ENCODE measurements at regions not wholly inside any gene's neighbourhood (a gene's known extent, or its start where the extent isn't known, plus 50 kb on each side); places are given as distances from the start of the nearest gene placed in this dataset.

GRCh38 chr9:107863396-107863795 is 373.8 kb upstream of the KLF4 start (continued):
- TF ChIP-seq IRF9 (CRISPR knock-in tag; IDR thresholded peaks at IDR 0.05; ENCODE audit: borderline replicate concordance) (no peak), ZNF7 (CRISPR knock-in tag; IDR thresholded peaks at IDR 0.05) (no peak), HDAC6 (IDR thresholded peaks at IDR 0.05; ENCODE audit: low read depth, low read length) (no peak), GLI4 (CRISPR knock-in tag; IDR thresholded peaks at IDR 0.05; ENCODE audit: borderline replicate concordance) (no peak), IKZF4 (CRISPR knock-in tag; IDR thresholded peaks at IDR 0.05; ENCODE audit: borderline replicate concordance, low read depth, not compliant biosample characterization) (no peak), ZC3H13 (CRISPR knock-in tag; IDR thresholded peaks at IDR 0.05) (no peak), YY1 (IDR thresholded peaks at IDR 0.05; ENCODE audit: insufficient read depth, insufficient replicate concordance, low read depth, low read length) (no peak), RAD51 (IDR thresholded peaks at IDR 0.05; ENCODE audit: borderline replicate concordance) (no peak)

GRCh38 chr9:107862881-107863280 is 373.3 kb upstream of the KLF4 start:
- Histone ChIP-seq H3K79me2 (ENCODE audit: insufficient read depth, low read length) (no peaks in the 10 kb centered on the region), H4K20me1 (ENCODE audit: insufficient read depth, low read length) (no peaks in the 10 kb centered on the region), H3K4me2 (ENCODE audit: low read depth, low read length) (no peak overlapping the region), H3K4me3 (replicated peaks in 1 of 3; ENCODE audit: insufficient read depth in 1 of 3, low read depth in 2 of 3, low read length in 3 of 3) (no peak overlapping the region), H2AFZ (ENCODE audit: low read length) (no peak overlapping the region), H3K27me3 (ENCODE audit: control insufficient read depth in 1 of 2, insufficient read depth in 2 of 2, low read length in 2 of 2) (no peaks in the 10 kb centered on the region), H3K9me3 (ENCODE audit: low read length) (no peaks in the 10 kb centered on the region), H3K27ac (ENCODE audit: extremely low read length, insufficient read depth, low read length) (no peak overlapping the region), H3K4me1 (ENCODE audit: insufficient read depth, low read length) (no peaks in the 10 kb centered on the region), H3K9ac (ENCODE audit: insufficient read depth, low read depth, low read length) (no peak overlapping the region), H3K36me3 (replicated peaks in 1 of 2; ENCODE audit: control insufficient read depth in 1 of 2, insufficient read depth in 2 of 2, low read length in 2 of 2) (no peaks in the 10 kb centered on the region)
- ATAC-seq (no peak), FAIRE-seq (no peak), DNase-seq (ENCODE audit: low spot score) (no peak)
- ChIA-PET CTCF (ENCODE audit: low intra/inter-chr PET ratio, low total read pairs) (no interaction called here), POLR2A (no interaction called here)
- in situ Hi-C loops (cut with HindIII; ENCODE audit: extremely low pct_ligation_motif_present, low pct_unique_long_range_greater_than_20kb) (no loop called here), intact Hi-C loops (cut with micrococcal nuclease; ENCODE audit: unreplicated experiment) (no loop called here)
- no TSS peak for BruUV-seq (replicated peaks)
- 3% methylated on average over 1 of the region's 1 CpG for WGBS (ENCODE audit: low lambda C conversion rate)
- TF ChIP-seq CREM (IDR thresholded peaks at IDR 0.05) (no peak), CREM (CRISPR knock-in tag; IDR thresholded peaks at IDR 0.05) (no peak), SMYD3 (CRISPR knock-in tag; IDR thresholded peaks at IDR 0.05) (no peak), RBM22 (optimal IDR thresholded peaks at IDR 0.05; ENCODE audit: low read length) (no peak), PRMT3 (CRISPR knock-in tag; IDR thresholded peaks at IDR 0.05; ENCODE audit: borderline replicate concordance, low read depth) (no peak), ZNF256 (CRISPR knock-in tag; conservative IDR thresholded peaks at IDR 0.05) (no peak), MAF1 (CRISPR knock-in tag; IDR thresholded peaks at IDR 0.05; ENCODE audit: borderline replicate concordance) (no peak), ZNF367 (CRISPR knock-in tag; IDR thresholded peaks at IDR 0.05; ENCODE audit: borderline replicate concordance) (no peak), ZNF800 (CRISPR knock-in tag; IDR thresholded peaks at IDR 0.05) (no peak), RCOR2 (CRISPR knock-in tag; IDR thresholded peaks at IDR 0.05) (no peak), BCL6 (CRISPR knock-in tag; IDR thresholded peaks at IDR 0.05) (no peak), RAD51 (IDR thresholded peaks at IDR 0.05; ENCODE audit: borderline replicate concordance) (no peak), PRPF4 (IDR thresholded peaks at IDR 0.05; ENCODE audit: low read depth, low read length, poor library complexity, severe bottlenecking) (no peak), JUND (CRISPR knock-in tag; IDR thresholded peaks at IDR 0.05) (no peak)

Data from HepG2 (cell line).